HFFc6 (cell line): ENCODE measurements at regions not wholly inside any gene's neighbourhood (a gene's known extent, or its start where the extent isn't known, plus 50 kb on each side); places are given as distances from the start of the nearest gene placed in this dataset.
"Not testable (repeated sequence)": the region's sequence is repeated elsewhere in the genome, so short reads cannot be mapped to it uniquely, and the experiment has no call there.

ENCODE experiments used
- DNase-seq: peaks from one replicate; pipeline ENCODE4 v3.0.0-alpha.2; 2018
- H3K27ac Mint-ChIP-seq: 2 replicates; pipeline ENCODE4 v1.8.0; 2020; ENCODE audit warnings: mild to moderate bottlenecking, mixed read lengths
- H3K27me3 Mint-ChIP-seq: 2 replicates; pipeline ENCODE4 v1.8.0; 2021; ENCODE audit warnings: mild to moderate bottlenecking, moderate library complexity, mixed read lengths; ENCODE audit not compliant: insufficient read depth
- H3K36me3 Mint-ChIP-seq: 2 replicates; pipeline ENCODE4 v1.8.0; 2021; ENCODE audit warnings: low read depth, mixed read lengths
- H3K4me1 Mint-ChIP-seq: 2 replicates; pipeline ENCODE4 v1.8.0; 2020; ENCODE audit warnings: low read depth, mixed read lengths
- H3K4me3 Mint-ChIP-seq: 2 replicates; pipeline ENCODE4 v1.8.0; 2020; ENCODE audit warnings: mild to moderate bottlenecking, moderate library complexity, mixed read lengths
- H3K9me3 Mint-ChIP-seq: 2 replicates; pipeline ENCODE4 v1.8.0; 2020; ENCODE audit warnings: mild to moderate bottlenecking, mixed read lengths
- CTCF ChIP-seq: fragments of 200-600 bp; sonication (generic); IDR thresholded peaks from 2 replicates; pipeline ENCODE4 v1.5.0; 2021; ENCODE audit warnings: antibody characterized with exemption, mild to moderate bottlenecking

- peaks cover 2% of the 10 kb centered on the region for H3K27me3 Mint-ChIP-seq
- TF ChIP-seq CTCF: no peak
- peaks cover 12% of the 10 kb centered on the region for H3K4me1 Mint-ChIP-seq
- H3K4me3 Mint-ChIP-seq: no peak overlapping the region
- DNase-seq: no peak
- H3K9me3 Mint-ChIP-seq: no peaks in the 10 kb centered on the region
- H3K27ac Mint-ChIP-seq: no peak overlapping the region
- no peaks in the 10 kb centered on the region for H3K36me3 Mint-ChIP-seq
Observed at GRCh38 chr4:14339715-14340114, 662.6 kb upstream of the CPEB2 start.

- Mint-ChIP-seq H3K9me3 (no peaks in the 10 kb centered on the region), H3K4me1 (peaks cover 17% of the 10 kb centered on the region), H3K27ac (no peak overlapping the region), H3K36me3 (no peaks in the 10 kb centered on the region), H3K27me3 (peaks cover 2% of the 10 kb centered on the region), H3K4me3 (no peak overlapping the region)
- DNase-seq: no peak
- TF ChIP-seq CTCF: no peak
Observed at GRCh38 chr4:14340321-14340720, 662.0 kb upstream of the CPEB2 start.

- Mint-ChIP-seq H3K9me3 (no peaks in the 10 kb centered on the region), H3K4me1 (peaks cover 22% of the 10 kb centered on the region), H3K36me3 (no peaks in the 10 kb centered on the region), H3K4me3 (peak overlapping the region; percentile 46), H3K27ac (no peak overlapping the region), H3K27me3 (peaks cover 2% of the 10 kb centered on the region)
- TF ChIP-seq CTCF: no peak
- no peak for DNase-seq
Observed at GRCh38 chr4:14343961-14344360, 658.3 kb upstream of the CPEB2 start.

- Mint-ChIP-seq H3K36me3 (no peaks in the 10 kb centered on the region), H3K9me3 (no peaks in the 10 kb centered on the region), H3K27ac (no peak overlapping the region), H3K4me1 (peaks cover 22% of the 10 kb centered on the region), H3K27me3 (no peaks in the 10 kb centered on the region; the same call in none of the 2 replicates), H3K4me3 (no peak overlapping the region; the same call in 1 of the 2 replicates)
- DNase-seq: peak; percentile 67
- no peak for TF ChIP-seq CTCF
Observed at GRCh38 chr4:14345356-14345775, 656.9 kb upstream of the CPEB2 start.

GRCh38 chr4:14347526-14347925, 654.8 kb upstream of the CPEB2 start:
- no peaks in the 10 kb centered on the region for H3K36me3 Mint-ChIP-seq
- H3K4me3 Mint-ChIP-seq: no peak overlapping the region
- DNase-seq: no peak
- H3K27me3 Mint-ChIP-seq: no peaks in the 10 kb centered on the region; the same call in none of the 2 replicates
- H3K9me3 Mint-ChIP-seq: no peaks in the 10 kb centered on the region
- H3K27ac Mint-ChIP-seq: no peak overlapping the region
- H3K4me1 Mint-ChIP-seq: peaks cover 22% of the 10 kb centered on the region
- TF ChIP-seq CTCF: no peak

GRCh38 chr4:14348506-14348905, 653.8 kb upstream of the CPEB2 start:
- no peak for TF ChIP-seq CTCF
- DNase-seq: no peak
- no peaks in the 10 kb centered on the region; the same call in none of the 2 replicates for H3K27me3 Mint-ChIP-seq
- H3K4me3 Mint-ChIP-seq: no peak overlapping the region
- H3K27ac Mint-ChIP-seq: no peak overlapping the region
- no peaks in the 10 kb centered on the region for H3K9me3 Mint-ChIP-seq
- H3K4me1 Mint-ChIP-seq: peaks cover 22% of the 10 kb centered on the region
- H3K36me3 Mint-ChIP-seq: no peaks in the 10 kb centered on the region

- H3K9me3 Mint-ChIP-seq, H3K27ac Mint-ChIP-seq, H3K4me3 Mint-ChIP-seq, H3K4me1 Mint-ChIP-seq, DNase-seq, H3K27me3 Mint-ChIP-seq, H3K36me3 Mint-ChIP-seq: not testable (repeated sequence)
Observed at GRCh38 chr4:14358544-14359160, 643.6 kb upstream of the CPEB2 start.
